ENCODE measurements at regions not wholly inside any gene's neighbourhood (a gene's known extent, or its start where the extent isn't known, plus 50 kb on each side); places are given as distances from the start of the nearest gene placed in this dataset.

- Histone ChIP-seq H3K27ac (peak overlapping the region; percentile 56 to 81 (median 77)), H3K9me3 (no peaks in the 10 kb centered on the region), H3K27me3 (no peaks in the 10 kb centered on the region), H3K36me3 (replicated peaks in 1 of 2; ENCODE audit: insufficient read depth in 1 of 2, low read depth in 2 of 2) (no peaks in the 10 kb centered on the region), H3K4me3 (no peak overlapping the region), H3K4me1 (peaks cover 38% of the 10 kb centered on the region)
- intact Hi-C loops (cut with DNase I), result no loop called here
- DNase-seq (peak; percentile 42 to 64 (median 59)), ATAC-seq (peak; percentile 67)
- TF ChIP-seq POLR2A (IDR thresholded peaks at IDR 0.05) (peak in 1 of 3 donors; percentile 24), CTCF (IDR thresholded peaks at IDR 0.05) (no peak)
- WGBS, 2 donors, result 13 to 19% methylated on average over 13 to 25 of the region's 25 CpGs
Measured at GRCh38 chr1:2968471-2968881, 52.8 kb upstream of the ACTRT2 start.

GRCh38 chr1:2969011-2969844 lies 52.0 kb upstream of the ACTRT2 start:
- no peak for TF ChIP-seq POLR2A (IDR thresholded peaks at IDR 0.05)
- TF ChIP-seq CTCF (IDR thresholded peaks at IDR 0.05), result no peak
- ATAC-seq (no peak), DNase-seq (no peak)
- Histone ChIP-seq H3K27ac (peak overlapping the region; percentile 56 to 81 (median 77)), H3K36me3 (replicated peaks in 1 of 2; ENCODE audit: insufficient read depth in 1 of 2, low read depth in 2 of 2) (no peaks in the 10 kb centered on the region), H3K4me3 (no peak overlapping the region), H3K27me3 (no peaks in the 10 kb centered on the region), H3K4me1 (peaks cover 45% of the 10 kb centered on the region), H3K9me3 (no peaks in the 10 kb centered on the region)
- intact Hi-C loops (cut with DNase I), result no loop called here
- 58 to 84% methylated on average over 2 to 16 of the region's 16 CpGs for WGBS, 2 donors

GRCh38 chr1:2969845-2970291 lies 51.4 kb upstream of the ACTRT2 start:
- Histone ChIP-seq H3K27me3 (no peaks in the 10 kb centered on the region), H3K4me3 (no peak overlapping the region), H3K36me3 (replicated peaks in 1 of 2; ENCODE audit: insufficient read depth in 1 of 2, low read depth in 2 of 2) (no peaks in the 10 kb centered on the region), H3K27ac (peak overlapping the region in 2 of 4 donors; percentile 75 to 81), H3K4me1 (peaks cover 50% of the 10 kb centered on the region), H3K9me3 (no peaks in the 10 kb centered on the region)
- DNase-seq (no peak), ATAC-seq (no peak)
- 85 to 90% methylated on average over 15 to 23 of the region's 23 CpGs for WGBS, 2 donors
- TF ChIP-seq CTCF (IDR thresholded peaks at IDR 0.05), result no peak
- no peak for TF ChIP-seq POLR2A (IDR thresholded peaks at IDR 0.05)
- intact Hi-C loops (cut with DNase I), result no loop called here

GRCh38 chr1:2970311-2971071 lies 50.8 kb upstream of the ACTRT2 start:
- WGBS, 2 donors, result 88 to 98% methylated on average over 6 to 20 of the region's 23 CpGs
- DNase-seq, result no peak

More at GRCh38 chr1:2970311-2971071, 50.8 kb upstream of the ACTRT2 start:
- TF ChIP-seq POLR2A (IDR thresholded peaks at IDR 0.05) (no peak), CTCF (IDR thresholded peaks at IDR 0.05) (no peak)
- Histone ChIP-seq H3K27me3 (no peaks in the 10 kb centered on the region), H3K4me3 (no peak overlapping the region), H3K36me3 (replicated peaks in 1 of 2; ENCODE audit: insufficient read depth in 1 of 2, low read depth in 2 of 2) (no peaks in the 10 kb centered on the region), H3K9me3 (no peaks in the 10 kb centered on the region), H3K27ac (no peak overlapping the region), H3K4me1 (peaks cover 56% of the 10 kb centered on the region)
- ATAC-seq, result no peak
- intact Hi-C loops (cut with DNase I), result no loop called here

Data from body of pancreas (tissue), 4 donors.